AG04450 (cell line): ENCODE measurements at regions not wholly inside any gene's neighbourhood (a gene's known extent, or its start where the extent isn't known, plus 50 kb on each side); places are given as distances from the start of the nearest gene placed in this dataset.

Experiments used
- CTCF ChIA-PET: fragments of 300-600, 350-600 bp; formaldehyde crosslinking; extraction: SDS; loops from one replicate; lab custom pipeline; 2022; ENCODE audit warnings: antibody characterized with exemption, inconsistent platforms; lab: Charles Lee
- POLR2A ChIA-PET: fragments of 350-600 bp; formaldehyde crosslinking; extraction: SDS; loops from one replicate; lab custom pipeline; 2021; ENCODE audit warnings: antibody characterized with exemption, inconsistent platforms; lab: Yijun Ruan, JAX
- DNase-seq: peaks from one replicate; pipeline ENCODE4 v3.0.0-alpha.2; 2011; ENCODE audit warnings: low read depth, low spot score
- H3K27ac ChIP-seq: one replicate; pipeline ENCODE4 v1.5.1; 2012; ENCODE audit warnings: low read depth, low read length, control low read depth
- H3K27me3 ChIP-seq: one replicate; pipeline ENCODE4 v1.6.0; 2012; ENCODE audit warnings: low read length; ENCODE audit not compliant: control insufficient read depth, insufficient read depth
- H3K4me3 ChIP-seq: 2 replicates; pipeline ENCODE4 v1.5.1; 2011; ENCODE audit warnings: mild to moderate bottlenecking, low read depth, low read length, control low read depth
- H3K9me3 ChIP-seq: 2 replicates; pipeline ENCODE4 v1.5.1; 2012; ENCODE audit warnings: low read length; ENCODE audit not compliant: control insufficient read depth, insufficient read depth
- CTCF ChIP-seq: IDR thresholded peaks from 2 replicates; pipeline ENCODE4 v1.5.1; 2011; ENCODE audit warnings: low read depth, low read length, control low read depth, inconsistent platforms

GRCh38 chr1:194084755-194085154 lies 898.3 kb upstream of the B3GALT2 start:
- no peak overlapping the region for H3K4me3 ChIP-seq
- no peak overlapping the region for H3K27ac ChIP-seq
- ChIA-PET POLR2A (no interaction called here), CTCF (no interaction called here)
- no peaks in the 10 kb centered on the region for H3K27me3 ChIP-seq
- no peak for TF ChIP-seq CTCF
- no peak for DNase-seq
- H3K9me3 ChIP-seq: no peaks in the 10 kb centered on the region

DNA sequence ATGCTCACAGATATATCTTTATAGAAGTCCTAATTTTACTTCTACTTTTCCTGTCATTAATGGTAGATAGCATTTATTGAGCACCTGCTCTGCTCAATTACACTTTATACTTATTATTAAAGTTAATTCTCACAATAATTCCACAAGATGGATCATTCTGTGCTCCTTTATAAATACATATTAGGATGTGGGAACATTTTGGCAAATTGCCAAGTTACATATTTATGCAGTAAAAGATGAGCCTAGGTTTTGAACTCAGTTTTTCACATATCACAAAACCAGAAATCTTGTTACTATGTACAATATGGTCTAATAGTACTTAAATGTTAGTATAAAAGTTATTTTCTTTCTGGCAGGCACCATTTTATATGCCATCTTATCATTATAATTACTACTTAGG lies 895.0 kb upstream of the B3GALT2 start:
- no peaks in the 10 kb centered on the region for H3K27me3 ChIP-seq
- no peak overlapping the region for H3K4me3 ChIP-seq
- CTCF ChIA-PET: no interaction called here
- no peak for DNase-seq
- H3K9me3 ChIP-seq: no peaks in the 10 kb centered on the region
- POLR2A ChIA-PET: no interaction called here
- no peak for TF ChIP-seq CTCF
- no peak overlapping the region for H3K27ac ChIP-seq

- Histone ChIP-seq H3K27ac (no peak overlapping the region), H3K4me3 (no peak overlapping the region), H3K9me3 (no peaks in the 10 kb centered on the region), H3K27me3 (no peaks in the 10 kb centered on the region)
- CTCF ChIA-PET: no interaction called here
- POLR2A ChIA-PET: no interaction called here
- DNase-seq: no peak
- no peak for TF ChIP-seq CTCF
These were observed 894.4 kb upstream of the B3GALT2 start for GRCh38 chr1:194080826-194081225.

DNA sequence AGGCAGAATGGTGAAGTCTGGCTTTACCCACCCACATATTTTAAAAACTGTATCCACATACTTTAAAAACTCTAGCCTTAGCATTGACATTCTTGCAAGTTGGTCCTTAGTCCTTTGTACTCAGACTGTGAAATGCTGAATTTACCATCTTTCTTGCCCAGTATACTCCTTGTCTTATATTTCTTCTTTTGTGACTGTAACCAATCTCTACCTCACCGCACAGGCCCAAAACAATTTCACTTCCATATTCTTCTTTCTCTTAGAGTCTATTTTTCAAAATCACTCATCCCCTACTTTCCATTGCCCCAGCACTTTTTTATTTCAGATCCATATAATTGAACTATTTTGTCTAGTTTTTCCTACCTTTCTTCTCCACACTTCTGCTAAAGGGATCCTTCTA lies 892.4 kb upstream of the B3GALT2 start:
- DNase-seq: no peak
- no peaks in the 10 kb centered on the region for H3K9me3 ChIP-seq
- TF ChIP-seq CTCF: no peak
- H3K27me3 ChIP-seq: no peaks in the 10 kb centered on the region
- ChIA-PET POLR2A (no interaction called here), CTCF (no interaction called here)
- no peak overlapping the region for H3K27ac ChIP-seq
- H3K4me3 ChIP-seq: no peak overlapping the region

GRCh38 chr1:194076646-194077045 lies 890.2 kb upstream of the B3GALT2 start:
- Histone ChIP-seq H3K27me3 (no peaks in the 10 kb centered on the region), H3K9me3 (no peaks in the 10 kb centered on the region), H3K4me3 (no peak overlapping the region), H3K27ac (no peak overlapping the region)
- CTCF ChIA-PET: no interaction called here
- TF ChIP-seq CTCF: no peak
- POLR2A ChIA-PET: no interaction called here
- DNase-seq: no peak
